B cell (primary cell): ENCODE measurements at regions not wholly inside any gene's neighbourhood (a gene's known extent, or its start where the extent isn't known, plus 50 kb on each side); places are given as distances from the start of the nearest gene placed in this dataset.

Experiments used
- ATAC-seq: fragments of 200-7000 bp; cut with Tn5 transposase; one replicate; pipeline ENCODE4 v1.10.0; 2021; ENCODE audit warnings: low read depth, mild to moderate bottlenecking, moderate number of reproducible peaks, moderate library complexity
- CTCF ChIA-PET: fragments of 350-600 bp; sonication (Branson Sonifier 250); formaldehyde crosslinking; loops from one replicate; lab custom pipeline; 2021; ENCODE audit warnings: antibody characterized with exemption, inconsistent platforms; lab: Charles Lee
- POLR2A ChIA-PET: fragments of 350-600 bp; sonication (Branson Sonifier 250); formaldehyde crosslinking; loops from one replicate; lab custom pipeline; 2021; ENCODE audit warnings: antibody characterized with exemption; lab: Charles Lee
- DNase-seq: peaks from one replicate; pipeline ENCODE4 v3.0.0; 2013
- H2AFZ ChIP-seq: 2 replicates; pipeline ENCODE4 v1.6.1; 2012; ENCODE audit warnings: mild to moderate bottlenecking, low read depth, low read length; ENCODE audit not compliant: insufficient read depth, poor library complexity, severe bottlenecking
- H3K27ac ChIP-seq, 2 donors: 1 replicate in 1 of 2; 2 replicates in 1 of 2; pipeline ENCODE4 v1.5.1; 2012 to 2013; ENCODE audit warnings: low read length in 2 of 2, mild to moderate bottlenecking in 2 of 2, moderate library complexity in 1 of 2
- H3K27me3 ChIP-seq, 4 experiments: fragments of 200-600 bp in 1 of 4; sonication (generic) in 1 of 4; replicated peaks in 1 of 4; 1 replicate in 2 of 4; 2 replicates in 2 of 4; pipeline versions ENCODE4 v1.6.1 to v1.7.0; 2013 to 2016; ENCODE audit warnings: low read length in 3 of 4, mild to moderate bottlenecking in 2 of 4, mixed read lengths in 1 of 4, moderate library complexity in 1 of 4; ENCODE audit not compliant: insufficient read depth in 4 of 4, control insufficient read depth in 3 of 4; ENCODE audit errors: control extremely low read depth in 1 of 4
- H3K36me3 ChIP-seq, 2 experiments: replicated peaks in 1 of 2; 1 replicate in 1 of 2; 2 replicates in 1 of 2; pipeline versions ENCODE4 v1.6.1 to v1.7.1; 2013; ENCODE audit warnings: low read length in 1 of 2; ENCODE audit not compliant: insufficient read depth in 2 of 2, control insufficient read depth in 1 of 2; ENCODE audit errors: control extremely low read depth in 1 of 2, extremely low read depth in 1 of 2
- H3K4me1 ChIP-seq, 2 donors: fragments of 200-600 bp in 1 of 2; sonication (generic) in 1 of 2; 1 replicate in 1 of 2; 2 replicates in 1 of 2; pipeline versions ENCODE4 v1.5.1 to v1.6.1; 2013 to 2017; ENCODE audit warnings: low read length in 2 of 2; ENCODE audit not compliant: control insufficient read depth in 2 of 2, insufficient read depth in 2 of 2
- H3K4me2 ChIP-seq: replicated peaks from 2 replicates; pipeline ENCODE3; 2012; ENCODE audit warnings: mild to moderate bottlenecking, low read depth, low read length; ENCODE audit not compliant: poor library complexity, severe bottlenecking
- H3K4me3 ChIP-seq, 5 experiments: fragments of 200-600 bp in 1 of 5; sonication (generic) in 1 of 5; 1 replicate in 3 of 5; 2 replicates in 2 of 5; pipeline versions ENCODE4 v1.5.1 to v1.7.0; 2011 to 2016; ENCODE audit warnings: low read length in 4 of 5, mild to moderate bottlenecking in 4 of 5, low read depth in 2 of 5, control low read depth in 1 of 5, moderate library complexity in 1 of 5; ENCODE audit not compliant: insufficient read depth in 1 of 5; ENCODE audit errors: control extremely low read depth in 1 of 5, extremely low read depth in 1 of 5
- H3K79me2 ChIP-seq: fragments of 200-600 bp; sonication (generic); one replicate; pipeline ENCODE4 v1.6.0; 2016; ENCODE audit warnings: low read length; ENCODE audit not compliant: control insufficient read depth, insufficient read depth
- H3K9ac ChIP-seq: fragments of 200-600 bp; sonication (generic); 2 replicates; pipeline ENCODE4 v1.6.1; 2017; ENCODE audit warnings: mild to moderate bottlenecking, low read length, moderate library complexity
- H3K9me3 ChIP-seq, 3 donors: one replicate each; pipeline versions ENCODE4 v1.6.1 to v1.7.1; 2013; ENCODE audit warnings: low read length in 2 of 3; ENCODE audit not compliant: control insufficient read depth in 2 of 3, insufficient read depth in 1 of 3; ENCODE audit errors: control extremely low read depth in 1 of 3
- H4K20me1 ChIP-seq: 2 replicates; pipeline ENCODE4 v1.6.0; 2012; ENCODE audit warnings: mild to moderate bottlenecking, low read length; ENCODE audit not compliant: insufficient read depth, control insufficient read depth, poor library complexity, severe bottlenecking
- H3K27ac Mint-ChIP-seq: one replicate; pipeline ENCODE4 v1.8.0; 2021; ENCODE audit warnings: mixed read lengths
- H3K27me3 Mint-ChIP-seq: one replicate; pipeline ENCODE4 v1.8.0; 2021; ENCODE audit warnings: mixed read lengths
- H3K4me1 Mint-ChIP-seq: one replicate; pipeline ENCODE4 v1.8.0; 2021; ENCODE audit warnings: mixed read lengths
- H3K4me3 Mint-ChIP-seq: one replicate; pipeline ENCODE4 v1.8.0; 2021; ENCODE audit warnings: mixed read lengths
- H3K9me3 Mint-ChIP-seq: one replicate; pipeline ENCODE4 v1.8.0; 2022; ENCODE audit warnings: mixed read lengths; ENCODE audit not compliant: insufficient read depth
- CTCF ChIP-seq: fragments of 200-600 bp; IDR thresholded peaks from one replicate; pipeline ENCODE4 v1.8.0; 2022; ENCODE audit warnings: antibody characterized with exemption, mild to moderate bottlenecking
- EZH2 ChIP-seq: IDR thresholded peaks from 2 replicates; pipeline ENCODE4 v1.6.1; 2012; ENCODE audit warnings: borderline replicate concordance, low read depth, mild to moderate bottlenecking, moderate library complexity, low read length; ENCODE audit not compliant: insufficient read depth, poor library complexity, severe bottlenecking
- WGBS: methylation state at CpG from one replicate; pipeline ENCODE4 v1.1.5; 2013; ENCODE audit warnings: missing lambda C conversion rate; ENCODE audit not compliant: insufficient coverage; 5-methylcytosine and 5-hydroxymethylcytosine counted together
- intact Hi-C: fragments of 100-400 bp; cut with micrococcal nuclease; formaldehyde crosslinking; loops from one replicate; pipeline ENCODE4 v1.10.0; 2022

DNA sequence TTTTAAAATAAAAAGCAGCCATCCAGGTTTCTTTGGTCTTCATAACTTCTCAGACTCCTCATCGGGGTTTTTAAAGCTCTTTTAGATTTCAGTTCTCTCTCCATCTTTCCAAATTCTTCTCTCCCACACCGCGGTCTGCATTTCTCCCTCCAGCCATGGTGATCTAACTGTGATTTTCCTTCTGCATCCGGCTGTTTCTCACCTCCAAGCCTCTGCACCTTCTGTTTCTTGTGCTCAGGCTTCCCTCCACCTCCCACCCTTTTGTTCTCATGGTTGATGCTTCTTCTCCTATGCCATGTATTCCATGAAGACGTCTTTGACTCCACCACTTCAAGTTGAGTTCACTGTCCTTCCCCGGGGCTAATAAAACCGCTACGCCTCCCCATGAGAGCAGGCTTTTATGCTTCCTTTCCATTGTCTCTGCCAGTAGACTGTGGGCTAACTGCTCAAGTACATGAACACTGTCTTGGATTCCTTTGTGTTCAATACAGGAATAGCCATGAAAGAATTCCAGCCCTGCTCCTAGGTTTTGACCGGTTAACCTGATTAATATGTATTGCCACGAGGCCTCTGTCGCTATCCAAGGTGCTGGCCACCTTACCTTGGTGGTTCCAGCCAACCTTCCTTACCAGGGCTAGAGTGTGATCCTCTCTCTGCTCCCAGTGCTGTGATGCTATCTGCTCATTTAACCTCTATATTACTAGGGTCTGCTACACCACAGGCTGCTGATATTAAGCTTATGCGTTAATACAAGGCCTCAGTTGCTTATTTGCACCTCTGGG lies 625.1 kb downstream of the HS3ST4 start:
- H3K9me3 ChIP-seq = no peaks in the 10 kb centered on the region
- no peak overlapping the region for H3K9ac ChIP-seq
- H3K27me3 ChIP-seq = no peaks in the 10 kb centered on the region
- H3K36me3 ChIP-seq = no peaks in the 10 kb centered on the region
- no peak overlapping the region for H3K27ac ChIP-seq
- CTCF ChIA-PET = no interaction called here
- H3K27ac Mint-ChIP-seq = no peak overlapping the region
- H3K4me1 ChIP-seq = no peaks in the 10 kb centered on the region
- H3K79me2 ChIP-seq = no peaks in the 10 kb centered on the region
- 67% methylated on average over 12 of the region's 12 CpGs for WGBS
- H4K20me1 ChIP-seq = no peaks in the 10 kb centered on the region
- ATAC-seq = no peak
- H3K27me3 Mint-ChIP-seq = peaks cover 4% of the 10 kb centered on the region
- no peak overlapping the region for H3K4me3 Mint-ChIP-seq
- no peak for DNase-seq
- intact Hi-C loops = no loop called here
- POLR2A ChIA-PET = no interaction called here
- TF ChIP-seq CTCF = no peak
- TF ChIP-seq EZH2 = no peak
- H3K4me1 Mint-ChIP-seq = no peaks in the 10 kb centered on the region
- no peak overlapping the region for H3K4me2 ChIP-seq
- H3K9me3 Mint-ChIP-seq = peaks cover 3% of the 10 kb centered on the region
- no peak overlapping the region for H3K4me3 ChIP-seq
- no peak overlapping the region for H2AFZ ChIP-seq

- TF ChIP-seq EZH2 = no peak
- TF ChIP-seq CTCF = no peak
- ChIA-PET CTCF (no interaction called here), POLR2A (no interaction called here)
- Histone ChIP-seq H3K9me3 (no peaks in the 10 kb centered on the region), H3K27me3 (no peaks in the 10 kb centered on the region), H3K4me2 (no peak overlapping the region), H3K27ac (no peak overlapping the region), H3K79me2 (no peaks in the 10 kb centered on the region), H3K4me3 (no peak overlapping the region), H3K36me3 (no peaks in the 10 kb centered on the region), H2AFZ (no peak overlapping the region), H3K4me1 (no peaks in the 10 kb centered on the region), H4K20me1 (no peaks in the 10 kb centered on the region), H3K9ac (no peak overlapping the region)
- no peaks in the 10 kb centered on the region for H3K4me1 Mint-ChIP-seq
- intact Hi-C loops = no loop called here
- ATAC-seq = no peak
- no peaks in the 10 kb centered on the region for H3K27me3 Mint-ChIP-seq
- H3K4me3 Mint-ChIP-seq = no peak overlapping the region
- no peak for DNase-seq
- H3K27ac Mint-ChIP-seq = no peak overlapping the region
- peaks cover 3% of the 10 kb centered on the region for H3K9me3 Mint-ChIP-seq
These were observed 626.1 kb downstream of the HS3ST4 start for GRCh38 chr16:26317885-26318284.
